HL-60/S4 (cell line): ENCODE measurements at regions not wholly inside any gene's neighbourhood (a gene's known extent, or its start where the extent isn't known, plus 50 kb on each side); places are given as distances from the start of the nearest gene placed in this dataset.

ENCODE experiments used
- in situ Hi-C: fragments of 300-500 bp; cut with MboI; formaldehyde crosslinking; loops from 2 replicates; pipeline ENCODE4 v1.14.3; 2022; ENCODE audit warnings: low sequenced_read_pairs

DNA sequence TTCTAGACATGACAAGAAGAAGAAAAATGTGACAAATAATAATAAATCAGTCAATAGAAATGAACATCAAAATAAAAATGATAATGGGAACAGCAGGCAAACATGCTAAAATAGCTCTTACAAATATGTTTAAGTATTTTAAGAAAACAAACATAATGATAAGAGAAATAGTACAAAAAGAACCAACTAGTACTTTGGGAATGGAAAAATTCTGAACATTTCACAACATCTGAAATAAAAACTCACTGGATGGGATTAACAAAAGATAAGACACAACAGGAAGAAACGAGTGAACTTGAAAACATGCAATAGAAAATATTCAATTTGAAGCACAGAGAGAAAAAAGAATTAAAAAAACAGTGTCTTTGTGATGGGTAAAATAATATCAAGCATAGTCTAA, 115.2 kb upstream of the TSPAN2 start:
- in situ Hi-C loops = no loop called here

DNA sequence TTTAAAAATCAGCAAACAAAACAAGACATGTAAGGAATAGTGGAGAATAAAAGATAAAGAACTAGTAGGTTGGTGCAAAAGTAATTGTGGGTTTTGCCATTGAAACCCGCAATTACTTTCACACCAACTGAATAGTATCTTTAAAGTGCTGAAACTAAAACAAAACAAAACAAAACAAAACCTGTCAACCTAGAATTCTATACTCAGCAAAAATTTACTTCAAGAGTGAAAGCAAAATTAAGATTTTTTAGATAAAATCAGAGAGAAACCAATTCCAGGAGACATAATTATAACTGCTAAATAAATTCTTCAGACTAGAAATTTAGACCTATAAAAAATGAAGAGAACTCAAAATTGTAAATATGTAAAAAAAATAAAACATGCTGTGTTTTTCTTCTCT, 114.0 kb upstream of the TSPAN2 start:
- in situ Hi-C loops = no loop called here

DNA sequence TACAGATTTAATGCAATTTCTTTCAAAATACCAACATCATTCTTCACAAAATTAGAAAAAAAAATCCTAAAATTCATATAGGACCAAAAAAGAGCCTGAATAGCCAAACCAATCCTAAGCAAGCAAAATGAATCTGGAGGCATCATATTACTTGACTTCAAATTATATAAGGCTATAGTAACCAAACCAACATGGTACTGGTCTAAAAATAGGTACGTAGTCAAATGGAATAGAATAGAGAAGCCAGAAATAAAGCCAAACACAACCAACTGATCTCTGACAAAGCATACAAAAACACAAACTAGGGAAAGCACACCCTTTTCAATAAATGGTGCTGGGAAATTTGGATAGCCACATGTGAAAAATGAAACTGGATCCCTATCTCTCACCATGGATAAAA, 112.3 kb upstream of the TSPAN2 start:
- in situ Hi-C loops = no loop called here

DNA sequence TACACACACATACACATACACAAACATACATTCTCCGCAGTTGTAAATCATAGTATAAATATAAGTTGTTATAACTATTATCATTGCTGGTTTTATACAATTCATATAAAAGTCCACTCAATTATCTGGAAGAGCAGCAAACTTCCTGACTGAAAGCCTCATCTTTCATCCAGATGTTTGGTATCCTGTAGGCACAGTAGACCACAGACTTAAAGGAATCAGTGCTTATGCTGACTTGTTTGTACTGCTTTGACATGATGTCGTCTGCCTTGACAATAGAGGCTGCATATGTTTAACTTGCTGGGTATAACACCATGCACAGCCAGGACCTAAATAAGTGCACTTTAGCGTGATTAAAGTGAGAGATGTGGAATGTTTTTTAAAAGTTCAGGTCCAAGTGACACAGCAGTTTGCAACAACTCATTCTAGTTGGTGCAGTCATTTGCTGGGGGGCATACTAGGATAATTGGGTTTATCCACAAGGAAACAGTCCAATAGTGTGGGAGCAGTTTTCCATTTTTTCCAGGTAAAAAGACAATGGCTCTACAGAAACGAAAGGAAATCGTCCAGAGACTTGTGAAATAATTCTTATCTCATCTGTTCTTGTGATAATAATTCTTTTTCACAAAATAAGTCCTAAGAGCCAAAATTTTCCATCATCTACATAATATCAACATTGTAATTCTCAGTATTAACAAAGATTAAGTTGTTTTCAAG, 110.3 kb upstream of the TSPAN2 start:
- in situ Hi-C loops = no loop called here

DNA sequence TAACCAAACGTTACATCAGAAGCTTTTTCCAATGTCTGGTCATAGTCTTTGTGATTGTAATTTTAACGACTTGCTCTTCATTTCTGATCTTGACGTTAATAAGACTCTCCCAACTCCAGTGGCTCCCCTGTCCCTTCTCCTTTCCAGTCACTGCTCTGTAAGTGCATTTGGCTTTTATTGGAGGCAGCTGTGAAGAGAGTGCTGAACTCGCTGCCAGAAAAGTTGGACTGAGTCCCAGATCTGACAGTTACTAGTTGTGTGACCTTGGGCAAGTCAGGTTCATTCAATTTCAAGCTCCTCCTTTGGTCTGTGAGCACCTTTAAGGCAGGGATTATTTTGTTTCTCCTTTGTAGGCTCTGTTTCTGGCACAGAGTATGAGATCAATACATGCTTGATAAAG, 109.6 kb upstream of the TSPAN2 start:
- in situ Hi-C loops = no loop called here

DNA sequence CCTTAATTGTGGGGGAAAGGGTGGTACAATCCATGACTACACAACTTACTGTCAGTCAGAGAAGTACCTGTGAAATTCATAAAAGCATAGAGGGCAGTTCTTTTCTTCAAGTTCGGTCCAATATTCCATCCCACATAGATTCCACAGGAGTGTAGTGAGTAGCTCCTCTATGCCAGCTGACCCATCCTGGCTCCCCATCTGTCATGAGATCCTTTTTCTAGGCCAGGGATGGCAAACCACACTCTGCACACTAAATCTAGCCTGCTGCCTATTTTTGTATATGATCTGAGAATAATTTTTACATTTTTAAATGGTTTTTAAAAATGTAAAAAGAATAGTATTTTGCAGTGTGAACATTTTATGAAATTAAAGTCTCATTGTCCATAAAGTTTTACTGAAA, 107.0 kb upstream of the TSPAN2 start:
- in situ Hi-C loops = no loop called here

DNA sequence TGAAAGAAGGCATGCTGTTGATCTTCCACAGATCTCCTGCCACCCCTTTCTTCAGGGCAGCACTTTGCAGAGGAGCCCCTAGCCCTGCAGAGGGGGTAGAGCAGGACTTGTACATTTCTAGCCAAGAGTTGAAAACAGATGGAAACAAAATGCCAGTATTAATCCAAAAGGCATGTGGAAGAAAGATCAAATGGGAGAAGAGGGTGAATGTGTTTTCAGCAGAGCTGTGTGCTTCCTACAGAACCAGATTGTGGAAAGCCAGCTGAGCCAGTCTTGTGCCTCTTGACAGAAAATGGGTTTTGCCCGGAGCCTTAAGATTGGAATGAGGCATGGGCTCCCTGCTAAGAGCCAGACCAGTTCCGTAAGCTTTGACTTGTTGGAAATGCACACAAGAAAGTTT, 105.2 kb upstream of the TSPAN2 start:
- in situ Hi-C loops = no loop called here

DNA sequence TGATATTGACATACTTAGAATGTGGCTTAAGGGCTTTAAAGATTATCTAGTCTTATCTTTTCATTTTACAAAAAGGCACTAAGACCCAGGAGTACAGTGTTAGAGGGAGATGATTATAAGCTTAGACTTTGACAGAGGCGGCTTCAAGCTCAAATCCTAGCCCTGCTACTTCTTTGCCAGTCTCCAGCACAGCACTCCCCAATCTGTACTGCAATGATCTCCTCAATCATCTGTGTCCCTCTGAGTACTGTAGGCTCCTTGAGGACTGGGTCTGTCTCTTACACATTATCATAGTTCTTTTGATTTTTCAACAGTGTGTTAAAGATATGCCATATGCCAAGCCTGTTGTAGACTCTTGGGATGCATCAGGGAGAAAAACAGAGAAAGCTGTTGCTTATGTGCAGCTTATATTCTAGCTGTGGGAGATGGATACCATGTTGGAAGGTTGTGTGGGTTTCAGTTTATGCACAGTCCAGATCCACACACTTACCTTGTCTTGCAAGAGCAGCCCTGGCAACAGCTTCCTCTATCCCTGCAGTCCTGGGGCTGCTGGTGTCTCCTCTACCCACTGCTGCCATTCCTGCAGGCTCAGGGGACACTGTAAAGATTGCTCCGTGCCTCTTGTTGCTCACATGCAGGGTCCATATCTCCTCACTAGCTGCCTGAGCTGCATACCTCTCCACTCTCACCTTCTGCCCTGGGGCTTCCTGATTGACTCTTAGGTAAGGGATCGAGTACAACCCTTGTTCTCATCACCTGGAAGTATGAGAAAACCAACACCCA, 103.9 kb upstream of the TSPAN2 start:
- in situ Hi-C loops = no loop called here

DNA sequence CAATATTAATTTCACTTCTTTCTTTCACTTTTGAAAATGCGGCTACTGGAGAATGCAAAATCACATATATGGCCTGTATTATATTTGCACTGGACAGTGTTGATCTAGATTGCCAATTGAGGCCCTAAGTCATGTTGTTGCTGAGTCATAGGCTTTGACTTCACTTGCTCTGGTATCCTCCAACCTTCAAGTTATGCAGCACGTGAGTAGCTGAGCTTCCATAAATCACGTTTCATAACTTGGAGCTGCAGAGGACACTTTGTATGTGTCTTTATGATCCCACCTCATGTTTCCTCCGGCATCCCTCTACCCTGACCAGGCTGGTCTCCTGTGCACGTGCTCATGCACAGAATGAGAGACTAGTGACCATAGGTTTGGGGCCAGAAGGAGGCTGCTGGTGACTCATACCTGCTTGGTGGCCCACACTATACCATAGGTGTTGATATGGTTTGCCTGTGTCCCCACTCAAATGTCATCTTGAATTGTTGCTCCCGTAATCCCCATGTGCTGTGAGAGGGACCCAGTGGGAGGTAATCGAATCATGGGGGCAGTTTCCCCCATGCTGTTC, 103.0 kb upstream of the TSPAN2 start:
- in situ Hi-C loops = no loop called here

DNA sequence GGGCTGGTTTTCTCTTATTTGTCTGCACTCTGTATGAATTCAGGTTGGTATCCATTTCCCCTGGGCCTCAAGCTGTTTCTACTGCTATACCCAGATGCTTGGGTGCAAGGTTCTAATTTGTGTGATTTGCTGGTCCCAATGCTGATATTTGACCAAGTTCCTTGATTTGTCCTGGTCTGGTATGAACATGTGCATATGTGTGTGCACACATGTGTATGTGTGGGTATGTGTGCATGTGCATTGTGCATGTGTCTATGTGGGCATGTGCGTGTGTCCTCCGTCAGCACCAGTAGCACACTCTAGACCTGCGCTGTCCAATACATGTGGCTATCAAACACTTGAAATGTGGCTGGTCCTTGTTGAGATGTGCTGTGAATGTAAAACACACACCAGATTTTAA, 102.4 kb upstream of the TSPAN2 start:
- in situ Hi-C loops = no loop called here

DNA sequence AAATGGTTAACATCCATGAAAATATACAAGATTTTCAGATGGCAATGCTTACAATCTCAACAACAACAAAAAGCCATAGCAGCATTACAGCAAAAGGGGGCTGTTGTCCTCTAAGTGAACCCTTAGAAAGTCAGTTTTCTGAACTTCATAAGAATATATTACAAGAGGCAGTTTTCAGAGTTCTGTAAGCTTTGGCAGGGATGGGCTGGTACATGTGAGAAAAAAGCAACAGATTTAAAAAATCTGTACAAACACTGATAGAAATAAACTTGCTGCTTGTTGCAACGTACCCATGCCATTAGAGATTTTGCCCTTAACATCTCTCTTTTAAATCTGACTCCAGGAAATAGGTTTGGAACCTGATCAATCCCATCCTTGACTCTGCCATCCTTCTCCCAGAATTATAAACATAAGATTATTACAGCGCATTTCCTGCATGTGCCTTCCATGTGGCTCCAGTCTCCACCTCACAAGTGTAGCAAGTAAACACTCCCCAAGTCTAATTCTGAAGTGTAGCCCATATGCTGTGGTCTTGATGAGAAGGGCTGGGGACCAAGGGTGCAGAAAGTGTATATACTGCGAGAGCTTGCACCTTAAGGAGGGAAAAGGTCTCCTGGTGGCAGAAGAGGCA, 101.4 kb upstream of the TSPAN2 start:
- in situ Hi-C loops = no loop called here

DNA sequence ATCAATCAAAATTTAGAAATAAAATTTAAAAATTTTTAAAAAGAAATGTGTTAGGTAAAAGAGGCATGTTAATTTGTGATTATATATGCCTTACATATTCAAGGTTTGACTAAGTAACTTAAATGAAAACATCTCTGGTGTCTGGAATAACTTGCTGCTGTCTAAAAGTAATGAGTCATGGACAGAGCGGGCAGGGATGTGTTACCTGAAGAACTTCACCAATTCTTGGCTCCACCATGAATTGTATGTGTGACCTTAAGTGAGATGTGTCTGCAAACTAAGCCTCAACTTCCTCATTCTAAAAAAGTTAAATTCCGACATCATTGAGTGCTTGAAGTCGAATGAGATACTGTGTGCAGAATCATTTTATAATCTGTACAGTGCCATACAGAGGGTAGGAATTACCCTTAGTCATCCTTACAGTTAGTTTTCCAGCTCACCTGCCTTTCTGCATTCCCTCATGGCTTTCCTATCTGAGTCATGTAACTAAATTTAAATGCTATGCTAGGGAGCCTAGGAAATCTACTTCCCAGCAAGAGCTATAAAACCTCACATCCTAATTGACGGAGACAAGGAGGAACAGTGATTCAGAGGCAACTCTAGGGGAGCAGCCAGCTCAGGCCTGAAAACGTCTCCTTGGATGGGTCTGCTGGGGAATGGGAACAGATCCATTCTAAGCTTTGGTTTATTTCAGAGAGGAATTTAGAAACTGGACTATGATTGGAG, 100.7 kb upstream of the TSPAN2 start:
- in situ Hi-C loops = no loop called here

DNA sequence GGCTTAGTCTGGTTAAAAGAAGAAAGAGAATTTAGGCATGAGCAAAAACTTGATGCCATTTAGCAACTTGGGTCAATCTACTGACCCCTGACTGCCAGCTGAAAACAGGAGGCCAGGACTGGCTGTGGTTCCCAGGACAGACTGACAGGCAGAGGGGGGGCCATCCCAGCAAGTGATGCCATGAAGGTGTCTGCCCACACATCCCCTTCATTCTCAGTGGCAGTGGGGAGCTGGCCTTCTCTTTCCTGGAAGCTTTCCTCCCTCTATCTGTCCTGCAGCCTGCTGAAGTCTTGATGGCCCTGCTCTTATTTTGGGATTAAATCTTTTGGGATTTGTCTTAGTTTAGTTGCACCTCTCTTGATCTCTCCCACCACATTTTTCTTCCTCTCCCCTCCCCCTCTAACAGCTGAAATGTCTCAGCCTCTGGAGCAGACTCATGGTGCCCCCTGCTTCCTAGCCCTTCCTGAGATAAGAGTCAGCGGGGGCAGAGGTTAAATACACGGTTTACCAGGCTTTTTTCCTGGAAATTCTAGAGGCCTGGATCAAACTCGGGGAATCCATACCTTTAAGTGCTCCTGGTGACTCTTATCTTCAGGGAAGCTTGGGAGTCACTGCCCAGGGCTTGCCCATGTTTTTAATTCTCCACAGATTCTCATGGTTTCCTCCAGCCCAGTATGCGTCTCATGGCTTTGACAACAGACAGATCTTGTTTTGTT, 99.5 kb upstream of the TSPAN2 start:
- in situ Hi-C loops = no loop called here

DNA sequence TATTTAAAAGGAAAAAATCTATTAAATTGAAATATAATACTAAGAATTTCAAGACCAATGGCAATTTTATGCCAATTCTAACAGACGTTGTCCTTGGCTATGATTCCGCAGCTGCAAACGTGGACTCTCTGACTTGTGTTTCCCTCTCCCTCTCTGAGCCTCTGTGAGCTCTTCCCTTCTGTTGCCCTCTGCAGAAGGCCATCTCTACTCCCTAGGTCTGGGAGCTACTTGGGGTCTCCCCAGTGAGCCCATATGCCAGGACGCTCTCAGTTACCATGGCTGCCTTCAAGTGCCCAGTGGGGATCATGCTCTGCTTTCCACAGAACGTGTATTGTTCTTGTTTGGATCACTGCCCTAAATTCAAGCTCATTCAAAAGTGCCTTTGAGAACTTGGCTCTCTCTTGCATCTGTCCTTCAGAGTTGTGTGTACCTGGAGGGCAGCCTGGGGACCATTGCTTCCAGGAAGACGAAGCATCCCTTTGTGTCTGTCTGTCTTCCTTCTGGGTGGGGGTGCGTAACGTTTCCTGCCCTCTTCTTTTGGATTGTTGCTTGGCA, 97.5 kb upstream of the TSPAN2 start:
- in situ Hi-C loops = no loop called here

DNA sequence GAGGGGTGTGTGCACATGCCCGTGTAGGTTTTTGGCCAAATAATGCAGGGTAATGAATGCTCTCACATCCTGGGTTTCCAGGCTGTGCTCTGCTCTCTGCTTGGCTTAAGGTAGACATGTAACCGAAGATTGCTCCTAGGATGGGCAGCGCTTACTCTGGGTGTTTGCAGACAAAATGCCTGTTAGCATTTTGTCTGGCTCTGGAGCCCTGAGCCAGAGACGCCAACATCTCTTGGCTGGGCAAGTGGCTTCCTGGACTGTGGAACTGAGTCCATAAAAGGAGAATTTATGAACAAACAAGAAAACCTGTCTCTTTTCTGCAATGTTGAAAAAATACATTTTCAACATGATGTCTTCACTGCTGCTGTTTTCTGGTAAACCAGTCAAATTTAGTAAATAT, 96.0 kb upstream of the TSPAN2 start:
- in situ Hi-C loops = no loop called here

DNA sequence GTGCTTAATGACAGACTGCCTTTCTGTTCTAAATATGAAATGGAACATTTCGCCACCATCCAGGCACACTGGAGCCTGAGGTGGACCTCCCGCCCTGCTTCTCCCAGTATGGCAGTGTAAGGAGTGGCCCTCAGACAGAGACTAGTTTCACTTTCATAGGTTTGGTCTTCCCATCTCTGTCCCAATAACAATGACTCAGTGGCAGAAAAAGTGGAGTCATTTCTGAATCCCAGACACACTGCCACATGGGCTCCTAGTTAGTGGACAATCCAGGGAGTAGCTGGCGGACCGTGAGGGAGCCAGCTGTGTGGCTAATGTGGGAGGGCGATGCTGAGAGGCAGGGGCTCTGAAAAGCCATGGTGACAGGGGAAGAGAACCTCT, 95.6 kb upstream of the TSPAN2 start:
- in situ Hi-C loops = no loop called here

DNA sequence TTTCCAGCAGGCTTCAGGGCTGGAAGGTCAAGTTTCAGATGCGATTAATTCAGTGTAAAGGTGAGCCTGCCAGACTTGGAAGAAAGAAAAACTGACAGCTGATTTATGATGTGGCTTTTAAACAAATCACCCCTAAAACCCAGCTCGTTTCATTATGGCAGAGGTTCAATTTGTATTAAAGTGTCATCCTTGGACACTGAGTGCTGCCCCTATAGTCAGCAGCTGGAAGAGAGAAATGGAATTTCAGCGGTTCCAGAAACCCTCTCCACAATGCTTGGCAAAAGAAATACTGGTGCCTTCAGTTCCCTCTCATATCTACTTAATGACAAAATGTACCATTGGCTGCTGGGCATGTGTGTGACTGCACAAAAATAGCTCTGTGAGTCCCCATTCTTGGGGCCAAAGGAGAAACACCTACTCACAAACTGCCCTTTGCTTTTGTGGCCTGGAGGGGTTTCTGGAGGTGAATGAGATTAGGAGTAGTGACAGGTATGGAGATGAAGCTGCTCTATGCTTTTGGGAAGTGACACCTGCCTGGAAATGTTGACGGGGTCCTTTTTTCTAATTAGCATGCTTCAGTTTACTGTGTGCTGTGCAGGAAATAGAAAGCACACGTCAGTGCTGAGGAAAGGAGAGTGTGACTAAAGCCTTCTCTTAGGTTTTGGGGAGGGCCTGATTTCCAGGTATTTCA, 95.1 kb upstream of the TSPAN2 start:
- in situ Hi-C loops = no loop called here

DNA sequence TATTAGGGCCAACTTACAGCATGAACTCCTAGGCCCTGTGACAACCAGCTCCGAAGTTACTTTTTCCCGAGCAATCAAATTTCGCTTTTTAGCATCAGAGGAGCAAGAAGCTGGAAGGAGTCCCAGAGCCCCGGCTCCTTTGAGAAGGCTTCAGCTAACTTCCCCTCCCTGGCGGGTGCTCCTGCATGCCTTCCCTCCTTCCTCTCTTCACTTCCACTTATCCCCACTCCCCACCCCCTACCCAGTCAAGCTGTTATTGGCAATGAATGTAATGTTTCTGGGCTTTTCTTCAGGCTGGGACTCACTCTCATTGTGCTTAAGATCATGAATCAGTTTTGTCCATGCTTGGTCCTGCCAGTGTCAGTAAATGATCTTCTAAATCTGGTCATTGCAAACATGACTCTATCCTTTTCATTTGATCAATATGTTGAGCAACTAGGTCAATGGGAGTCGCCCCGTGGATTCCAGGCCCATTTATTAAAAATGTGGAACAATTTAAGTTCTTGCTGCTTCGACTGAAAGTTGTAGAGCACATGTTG, 94.5 kb upstream of the TSPAN2 start:
- in situ Hi-C loops = no loop called here

DNA sequence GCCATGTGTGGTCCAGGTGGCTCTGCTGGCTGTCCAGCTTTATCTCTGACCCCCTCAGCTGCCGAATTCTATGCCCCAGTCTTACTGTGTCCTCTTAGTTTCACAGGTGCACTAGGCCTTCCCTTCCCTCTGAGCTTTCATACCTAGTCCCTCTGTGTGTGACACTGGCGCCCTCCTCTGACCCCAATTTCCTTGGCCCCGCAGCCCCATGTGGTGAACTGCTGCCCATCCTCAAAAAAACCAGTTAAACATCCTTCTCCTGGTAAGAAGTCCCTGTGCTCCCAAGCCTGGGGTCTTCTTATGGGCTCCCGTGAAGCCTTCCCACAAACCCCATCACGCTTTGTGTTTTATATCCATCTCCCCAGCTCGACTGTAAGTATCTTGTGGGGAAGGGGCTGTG, 93.9 kb upstream of the TSPAN2 start:
- in situ Hi-C loops = no loop called here
